Ureter (tissue), 1 donor: ENCODE measurements at regions not wholly inside any gene's neighbourhood (a gene's known extent, or its start where the extent isn't known, plus 50 kb on each side); places are given as distances from the start of the nearest gene placed in this dataset.

Source experiments
- DNase-seq: peaks from one replicate; pipeline ENCODE4 v3.0.0-alpha.2; 2020; ENCODE audit warnings: low spot score
- donor health status: DM: yes; HTN: yes; CAD: no.

DNA sequence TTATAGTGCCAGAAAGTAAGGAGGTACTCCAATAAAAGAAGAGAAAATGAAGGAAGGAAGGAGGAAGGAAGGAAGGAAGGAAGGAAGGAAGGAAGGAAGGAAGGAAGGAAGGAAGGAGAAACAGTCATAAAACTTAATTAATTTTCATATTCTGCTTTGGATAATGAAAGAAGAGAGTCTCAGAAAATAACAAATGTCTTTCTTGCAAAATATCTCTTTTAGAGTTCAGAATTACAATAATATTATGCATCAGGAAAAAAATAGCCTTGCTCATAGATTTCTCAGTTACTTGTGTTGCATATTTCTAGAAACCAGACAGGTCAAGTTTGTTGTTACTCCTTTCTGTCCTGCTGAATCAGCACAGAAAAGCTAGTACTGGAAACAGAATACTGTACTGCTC, 130.1 kb upstream of the DKK2 start:
- DNase-seq, result no peak

GRCh38 chr4:107164962-107165475, 128.9 kb upstream of the DKK2 start:
- no peak for DNase-seq

DNA sequence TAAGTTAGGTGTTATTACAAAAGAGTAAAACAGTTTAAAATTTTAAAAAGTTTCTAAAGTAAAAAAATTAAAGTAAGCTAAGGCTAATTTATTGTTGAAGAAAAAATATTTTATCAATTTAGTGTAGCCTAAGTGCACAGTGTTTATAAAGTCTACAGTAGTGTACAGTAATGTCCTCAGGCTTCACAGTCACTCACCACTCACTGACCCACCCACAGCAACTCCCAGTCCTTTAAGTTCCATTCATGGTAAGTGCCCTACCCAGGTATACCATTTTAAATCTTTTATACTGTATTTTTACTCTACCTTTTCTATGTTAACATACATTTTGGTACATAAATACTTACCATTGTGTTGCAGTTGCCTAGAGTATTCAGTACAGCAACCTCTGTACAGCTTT, 120.3 kb upstream of the DKK2 start:
- no peak for DNase-seq

DNA sequence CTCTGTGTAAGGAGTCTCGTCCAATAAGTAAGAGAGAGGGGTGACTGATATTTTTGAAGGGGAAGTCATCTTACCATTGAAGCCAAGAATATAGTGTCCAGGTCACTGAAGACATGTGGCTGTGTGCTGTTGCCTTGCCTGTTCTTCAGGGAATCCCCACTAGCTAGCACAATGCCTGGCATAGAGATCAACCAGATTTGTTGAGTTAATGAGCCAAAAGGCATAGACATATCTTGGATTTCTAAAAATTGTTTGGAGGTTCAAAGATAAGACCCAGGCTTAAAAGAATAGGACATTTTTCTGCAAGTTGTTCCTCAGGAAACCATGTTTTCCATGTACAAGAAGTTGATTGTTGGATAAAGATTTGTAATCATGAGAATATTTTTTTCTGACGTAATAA, 119.3 kb upstream of the DKK2 start:
- DNase-seq, result no peak

DNA sequence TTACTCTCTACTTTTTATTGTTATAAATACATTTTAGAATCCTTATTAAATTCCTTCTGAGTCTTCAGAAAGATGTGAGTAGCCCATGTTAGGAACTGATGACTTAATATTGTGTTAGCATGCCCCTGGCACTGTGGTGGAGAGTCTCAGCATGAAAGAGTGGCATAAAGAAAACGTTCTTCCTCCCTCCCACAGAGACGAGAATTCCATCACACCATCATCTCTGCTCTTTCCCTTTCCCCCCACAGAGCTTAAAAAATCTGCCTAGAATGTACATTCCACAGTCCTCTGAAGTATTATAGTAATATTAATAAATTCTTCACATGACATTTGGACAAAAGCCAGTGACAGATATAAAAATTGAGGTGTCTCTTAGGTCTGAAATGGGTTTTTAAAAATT, 117.8 kb upstream of the DKK2 start:
- no peak for DNase-seq

DNA sequence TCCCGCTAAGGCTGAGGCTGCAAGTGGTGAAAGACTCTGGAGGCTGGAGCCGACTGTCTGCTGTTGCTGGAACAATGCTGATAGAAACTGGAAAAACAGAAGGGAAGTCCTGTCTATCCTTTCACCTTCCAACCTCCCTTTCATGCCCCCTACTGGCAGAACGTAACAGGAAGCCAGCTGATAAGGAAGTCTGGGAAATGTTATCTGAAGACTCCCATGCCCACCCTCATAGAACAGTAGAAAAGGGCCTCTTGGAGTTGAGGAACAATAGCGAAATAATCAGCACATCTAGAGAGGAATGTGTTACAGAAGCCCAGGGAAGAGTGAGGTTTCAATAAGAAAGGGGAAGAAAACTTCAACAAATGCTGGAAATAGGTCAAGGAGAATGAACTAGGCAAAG, 117.1 kb upstream of the DKK2 start:
- no peak for DNase-seq

DNA sequence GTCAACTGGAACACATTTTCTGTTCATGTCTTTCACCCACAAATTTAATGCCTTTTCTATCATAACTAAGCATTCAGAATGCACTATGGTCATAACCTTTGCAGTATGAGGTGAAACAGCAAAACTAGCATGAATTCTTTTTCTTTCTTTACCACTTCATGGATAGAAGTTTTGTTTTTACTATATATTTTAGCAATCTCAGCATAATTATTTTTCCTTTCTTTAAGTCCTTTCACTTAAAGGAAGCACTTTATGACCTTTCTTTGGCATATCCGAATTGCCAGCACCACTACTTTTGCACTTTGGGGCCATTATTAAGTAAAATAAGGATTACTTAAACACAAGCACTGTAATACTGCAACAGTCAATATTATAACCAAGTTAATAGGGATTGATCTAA, 115.1 kb upstream of the DKK2 start:
- no peak for DNase-seq

DNA sequence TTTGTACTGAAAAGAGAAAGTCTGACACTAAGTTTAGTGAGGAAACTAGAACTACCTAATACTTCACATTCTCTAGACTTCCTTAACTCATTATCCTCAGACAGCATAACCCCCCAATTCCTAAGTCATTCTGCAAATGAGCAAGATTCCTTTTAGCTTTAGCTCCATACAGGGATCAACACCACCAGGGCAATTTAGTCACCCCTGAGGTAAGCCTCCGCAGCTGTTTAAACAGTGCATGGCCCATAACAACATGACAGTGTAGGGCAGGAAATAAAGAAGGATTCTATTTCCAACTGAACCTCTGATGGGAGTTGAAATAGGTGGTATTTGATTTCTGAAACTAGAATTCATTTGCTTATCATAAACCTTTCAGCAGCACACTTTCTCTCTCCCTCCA, 112.8 kb upstream of the DKK2 start:
- no peak for DNase-seq

DNA sequence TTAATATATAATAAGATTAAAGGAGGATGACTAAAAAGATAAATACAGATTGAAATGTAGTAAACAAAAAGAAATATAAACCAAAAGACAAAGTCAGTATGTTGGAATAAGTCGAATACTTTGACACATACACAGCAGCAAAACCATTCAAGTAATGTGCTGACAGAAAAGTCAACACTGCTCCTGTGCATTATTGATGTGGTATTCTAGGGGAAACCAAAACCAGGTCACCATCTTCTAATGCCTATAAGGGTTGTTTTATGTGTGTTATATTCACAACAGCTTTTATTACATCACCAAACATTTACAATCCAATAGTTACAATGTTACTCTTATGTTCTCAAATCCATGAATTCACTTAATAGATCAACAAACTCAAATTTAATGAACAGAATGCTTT, 111.8 kb upstream of the DKK2 start:
- no peak for DNase-seq

DNA sequence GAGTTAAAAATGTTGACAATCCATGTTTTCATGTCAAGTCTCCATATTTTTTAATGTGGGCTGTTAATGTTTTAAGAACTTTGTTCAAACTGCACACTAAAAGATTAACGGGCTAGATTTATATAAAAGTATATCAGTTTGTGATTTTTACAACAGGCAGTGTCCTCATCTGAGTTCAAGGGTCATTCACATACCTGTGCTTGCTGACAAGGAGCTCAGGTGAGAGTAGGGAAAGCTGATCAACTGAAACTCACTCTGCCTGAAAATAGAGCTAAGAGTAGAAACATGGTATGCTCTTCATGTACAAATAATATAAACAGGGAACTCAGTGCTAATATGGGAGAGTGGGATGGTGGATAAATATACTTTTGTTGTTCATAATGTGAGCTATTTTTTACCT, 102.3 kb upstream of the DKK2 start:
- DNase-seq, result no peak

GRCh38 chr4:107133965-107134653, 98.0 kb upstream of the DKK2 start:
- DNase-seq, result no peak

- DNase-seq, result no peak
These were observed 95.2 kb upstream of the DKK2 start for GRCh38 chr4:107131295-107131694.

- no peak for DNase-seq
These were observed 94.0 kb upstream of the DKK2 start for GRCh38 chr4:107130157-107130556.

- DNase-seq, result no peak
These were observed 93.5 kb upstream of the DKK2 start for GRCh38 chr4:107129611-107130010.

GRCh38 chr4:107129076-107129475, 93.0 kb upstream of the DKK2 start:
- no peak for DNase-seq

DNA sequence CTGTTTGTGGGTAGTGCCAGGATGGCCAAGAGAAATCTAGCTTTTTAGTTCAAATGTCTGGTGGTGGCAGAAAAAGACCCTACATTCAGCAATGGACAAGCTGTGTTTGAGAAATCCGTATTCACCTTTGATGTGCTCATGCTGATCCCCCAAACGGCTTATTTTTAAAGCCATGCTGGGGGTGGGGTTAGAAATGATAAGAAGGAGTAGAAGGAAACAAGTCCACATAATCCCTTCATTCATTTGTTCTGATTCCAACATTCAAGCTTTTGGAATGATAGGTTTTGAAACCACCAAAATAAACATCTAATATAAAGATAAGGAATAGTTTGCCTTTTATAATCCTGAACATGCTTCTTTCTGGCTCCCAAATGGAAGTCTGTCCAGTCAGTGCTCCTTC, 92.0 kb upstream of the DKK2 start:
- DNase-seq, result no peak

DNA sequence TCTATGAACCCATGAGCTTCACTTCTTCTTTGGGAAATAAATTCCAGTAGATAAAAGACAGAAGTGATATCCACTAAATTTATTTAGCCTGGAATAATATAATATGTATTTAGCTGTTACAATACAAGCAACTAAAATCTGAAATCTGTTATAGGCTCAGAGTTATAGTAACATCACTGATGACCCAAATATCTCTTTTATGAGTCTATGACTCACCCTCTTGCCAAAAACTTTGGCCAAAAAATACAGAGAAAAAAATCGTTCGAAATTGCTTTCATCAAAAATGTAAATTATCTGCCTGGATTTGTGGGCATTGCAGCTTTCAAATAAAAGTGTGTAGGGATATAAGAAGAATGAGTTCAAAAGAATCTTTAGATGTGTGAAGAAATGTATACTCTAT, 89.4 kb upstream of the DKK2 start:
- DNase-seq, result no peak

- no peak for DNase-seq
These were observed 86.6 kb upstream of the DKK2 start for GRCh38 chr4:107122736-107123135.

- no peak for DNase-seq
These were observed 84.5 kb upstream of the DKK2 start for GRCh38 chr4:107120661-107121060.

- no peak for DNase-seq
These were observed 81.6 kb upstream of the DKK2 start for GRCh38 chr4:107117726-107118125.

- no peak for DNase-seq
These were observed 79.2 kb upstream of the DKK2 start for GRCh38 chr4:107115185-107115847.

DNA sequence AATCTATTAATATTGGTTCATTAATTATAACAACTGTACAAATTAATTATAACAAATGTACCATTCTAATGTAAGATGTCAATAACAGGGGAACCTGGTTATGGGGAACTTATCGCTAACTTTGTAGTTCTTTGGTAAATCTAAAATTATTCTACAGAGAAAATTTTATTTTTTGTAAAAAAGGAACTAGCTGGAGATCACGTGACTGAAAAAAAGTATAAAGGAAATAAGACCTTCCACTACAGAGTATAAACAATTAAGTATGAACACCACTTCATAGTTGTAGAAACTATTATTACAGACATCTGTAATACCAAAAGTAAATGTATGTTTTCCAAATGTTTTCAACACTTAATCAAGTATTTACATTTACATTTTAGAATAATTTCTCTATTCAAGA, 77.9 kb upstream of the DKK2 start:
- no peak for DNase-seq

DNA sequence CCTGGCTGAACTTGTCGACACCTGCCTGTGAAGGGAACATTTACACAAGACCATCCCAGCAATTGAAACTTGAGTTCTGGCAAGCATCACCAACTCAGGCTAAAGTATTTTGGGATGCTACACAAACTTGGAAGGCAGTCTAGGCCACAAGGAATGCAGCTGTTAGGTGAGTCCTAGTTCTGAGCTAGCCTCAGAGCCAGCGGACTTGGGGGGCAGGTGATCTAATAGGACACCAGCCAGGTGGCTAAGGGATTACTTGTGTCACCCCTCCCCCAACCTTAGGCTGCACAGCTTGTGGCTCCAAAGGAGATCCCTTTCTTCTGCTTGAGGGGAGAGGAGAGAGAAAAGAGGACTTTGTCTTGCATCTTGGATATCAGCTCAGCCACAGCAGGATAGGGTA, 62.3 kb upstream of the DKK2 start:
- DNase-seq, result no peak

GRCh38 chr4:107094976-107095375, 58.9 kb upstream of the DKK2 start:
- DNase-seq, result no peak
